GM12878 (cell line): ENCODE measurements at regions not wholly inside any gene's neighbourhood (a gene's known extent, or its start where the extent isn't known, plus 50 kb on each side); places are given as distances from the start of the nearest gene placed in this dataset.

Experiments
- ATAC-seq: fragments of 200-7000 bp; cut with Tn5 transposase; 3 replicates; pipeline ENCODE4 v1.9.1; 2020; ENCODE audit warnings: mild to moderate bottlenecking, moderate library complexity
- BruUV-seq: library from RNA; stranded (reverse); fragments of 400-500 nt; replicated peaks from 2 replicates; lab custom pipeline; 2021; lab: Mats Ljungman, UMichigan
- CTCF ChIA-PET: fragments of 300-600 bp; sonication (Branson Sonifier 250); formaldehyde crosslinking; extraction: SDS; loops from one replicate; lab custom pipeline; 2021; ENCODE audit warnings: inconsistent platforms; lab: Yijun Ruan, JAX
- POLR2A ChIA-PET: fragments of 350-600 bp; formaldehyde crosslinking; extraction: SDS; loops from one replicate; lab custom pipeline; 2021; ENCODE audit warnings: inconsistent platforms; lab: Charles Lee
- RAD21 ChIA-PET: fragments of 300-600 bp; sonication (Branson Sonifier 250); formaldehyde crosslinking; loops from one replicate; lab custom pipeline; 2023; ENCODE audit warnings: antibody characterized with exemption; ENCODE audit not compliant: unreplicated experiment; lab: Charles Lee
- SMC1A ChIA-PET: fragments of 300-600 bp; sonication (Branson Sonifier 250); formaldehyde crosslinking; loops from one replicate; lab custom pipeline; 2023; ENCODE audit not compliant: unreplicated experiment, uncharacterized antibody; lab: Charles Lee
- DNase-seq: peaks from one replicate; pipeline ENCODE4 v3.0.0-alpha.2; 2011; ENCODE audit warnings: low read depth, low spot score
- FAIRE-seq: peaks from 3 replicates; lab custom pipeline; 2011; peaks lifted over from hg19 to GRCh38; lab: Jason Lieb, UNC
- H2AFZ ChIP-seq: 2 replicates; pipeline ENCODE4 v1.6.0; 2011; ENCODE audit warnings: low read depth, low read length, control low read depth; ENCODE audit not compliant: control insufficient read depth
- H3K27ac ChIP-seq: 2 replicates; pipeline ENCODE4 v1.5.1; 2011; ENCODE audit warnings: control low read depth; ENCODE audit not compliant: control insufficient read depth, insufficient read depth
- H3K27me3 ChIP-seq, 2 experiments: replicated peaks in 1 of 2; 2 replicates each; pipeline versions ENCODE4 v1.6.0 to v1.6.1; 2011; ENCODE audit warnings: low read length in 1 of 2; ENCODE audit not compliant: control insufficient read depth in 2 of 2, insufficient read depth in 2 of 2
- H3K36me3 ChIP-seq, 2 experiments: 2 replicates each; pipeline ENCODE4 v1.5.1; 2011; ENCODE audit warnings: low read length in 1 of 2; ENCODE audit not compliant: control insufficient read depth in 2 of 2, insufficient read depth in 2 of 2
- H3K4me1 ChIP-seq: 2 replicates; pipeline ENCODE4 v1.6.1; 2011; ENCODE audit warnings: mild to moderate bottlenecking, low read length, moderate library complexity, mixed read lengths; ENCODE audit not compliant: control insufficient read depth, insufficient read depth
- H3K4me2 ChIP-seq: 2 replicates; pipeline ENCODE4 v1.6.0; 2011; ENCODE audit warnings: control low read depth; ENCODE audit not compliant: control insufficient read depth, insufficient read depth
- H3K4me3 ChIP-seq: fragments of 200-600 bp; sonication (generic); 2 replicates; pipeline ENCODE4 v1.5.1; 2016
- H3K79me2 ChIP-seq: 2 replicates; pipeline ENCODE4 v1.6.0; 2011; ENCODE audit warnings: low read length; ENCODE audit not compliant: control insufficient read depth, insufficient read depth
- H3K9ac ChIP-seq: 2 replicates; pipeline ENCODE4 v1.8.0; 2011; ENCODE audit warnings: low read length, control low read depth, mixed read lengths; ENCODE audit not compliant: control insufficient read depth, insufficient read depth
- H3K9me3 ChIP-seq: replicated peaks from 3 replicates; pipeline ENCODE4 v1.5.1; 2011; ENCODE audit warnings: mild to moderate bottlenecking, low read length; ENCODE audit not compliant: control insufficient read depth, insufficient read depth
- H4K20me1 ChIP-seq: 2 replicates; pipeline ENCODE4 v1.6.0; 2011; ENCODE audit not compliant: control insufficient read depth, insufficient read depth
- ASH2L ChIP-seq: fragments of 300-600, 200-600 bp; sonication (generic); IDR thresholded peaks from 2 replicates; pipeline ENCODE4 v1.6.1; 2017; ENCODE audit warnings: low read depth, mild to moderate bottlenecking, borderline replicate concordance
- BCL11A ChIP-seq: IDR thresholded peaks from 2 replicates; pipeline ENCODE4 v1.6.1; 2011; ENCODE audit warnings: low read depth, low read length
- NFYA ChIP-seq: IDR thresholded peaks from 2 replicates; pipeline ENCODE4 v1.6.1; 2011; ENCODE audit warnings: low read depth, mild to moderate bottlenecking, low read length, improper control_type of control experiment, borderline replicate concordance
- NRF1 ChIP-seq: conservative IDR thresholded peaks from 2 replicates; pipeline ENCODE4 v1.6.1; 2011; ENCODE audit warnings: mild to moderate bottlenecking, low read depth, low read length, improper control_type of control experiment
- PAX8 ChIP-seq: fragments of 450-650 bp; IDR thresholded peaks from 2 replicates; pipeline ENCODE4 v1.6.1; 2017; ENCODE audit warnings: mild to moderate bottlenecking, moderate library complexity
- RAD51 ChIP-seq: fragments of 450-650 bp; IDR thresholded peaks from 2 replicates; pipeline ENCODE4 v1.6.1; 2016; ENCODE audit warnings: moderate library complexity, mild to moderate bottlenecking, inconsistent platforms
- SMC3 ChIP-seq: IDR thresholded peaks from 2 replicates; pipeline ENCODE4 v1.6.1; 2011; ENCODE audit warnings: low read length, improper control_type of control experiment, borderline replicate concordance
- SUZ12 ChIP-seq: fragments of 200-600 bp; sonication (generic); IDR thresholded peaks from one replicate; pipeline ENCODE4 v1.6.1; 2018; ENCODE audit warnings: antibody characterized with exemption, mild to moderate bottlenecking; ENCODE audit not compliant: unreplicated experiment
- TCF7 ChIP-seq: IDR thresholded peaks from 2 replicates; pipeline ENCODE4 v1.6.1; 2014; ENCODE audit warnings: antibody characterized with exemption, borderline replicate concordance
- ZNF24 ChIP-seq: fragments of 450-650 bp; IDR thresholded peaks from 2 replicates; pipeline ENCODE4 v1.6.1; 2017; ENCODE audit warnings: antibody characterized with exemption, mild to moderate bottlenecking
- WGBS: methylation state at CpG from one replicate; pipeline ENCODE4 v1.1.6; 2016; ENCODE audit warnings: low lambda C conversion rate; ENCODE audit not compliant: insufficient replicate concordance, insufficient coverage; ENCODE audit errors: missing lambda C conversion rate; 5-methylcytosine and 5-hydroxymethylcytosine counted together
- in situ Hi-C: fragments of 300-500 bp; cut with MboI; formaldehyde crosslinking; loops from 9 replicates; pipeline ENCODE4 v1.14.3; 2018; ENCODE audit warnings: mixed read lengths
- intact Hi-C: fragments of 100-400 bp; cut with micrococcal nuclease; formaldehyde crosslinking; loops from one replicate; pipeline ENCODE4 v1.14.2; 2022; ENCODE audit not compliant: unreplicated experiment
- TF ChIP-seq, protein P1 (sequence below): fragments of 450-650 bp; formaldehyde crosslinking; IDR thresholded peaks from 2 replicates; pipeline ENCODE4 v1.5.0; 2022; ENCODE audit warnings: mild to moderate bottlenecking, missing genetic modification characterization
- TF ChIP-seq, protein P2 (sequence below): IDR thresholded peaks from 2 replicates; pipeline ENCODE4 v1.6.1; 2012; ENCODE audit warnings: mild to moderate bottlenecking, low read depth, low read length
- TF ChIP-seq, protein P3 (sequence below): fragments of 150-350 bp; IDR thresholded peaks from 2 replicates; pipeline ENCODE4 v1.6.1; 2016; ENCODE audit warnings: low read depth, low read length
- TF ChIP-seq, protein P4 (sequence below): IDR thresholded peaks from 2 replicates; pipeline ENCODE4 v1.6.1; 2011; ENCODE audit warnings: borderline replicate concordance, low read depth, mild to moderate bottlenecking, moderate library complexity, mixed read lengths, low read length; ENCODE audit not compliant: insufficient read depth; ENCODE audit errors: extremely low read length

DNA sequence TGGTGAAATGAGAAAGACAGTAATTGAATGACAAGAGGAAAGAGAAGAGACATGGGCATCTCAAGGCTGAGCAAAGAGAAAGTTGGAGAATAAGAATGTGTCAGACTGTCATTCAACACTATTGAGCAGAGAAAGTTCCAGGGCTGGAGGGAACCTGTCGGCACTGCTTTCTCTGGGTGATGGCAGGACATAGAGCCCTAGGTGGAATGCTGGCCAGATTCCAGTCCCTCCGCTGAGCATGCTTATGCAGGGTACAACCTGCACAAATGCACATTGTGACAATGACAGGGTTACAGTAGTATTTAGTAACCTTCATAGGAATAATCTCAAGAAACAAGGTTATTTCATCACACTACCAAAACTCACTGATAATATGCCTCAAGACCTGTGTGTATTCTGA is 582.8 kb downstream of the ADCYAP1 start:
- no TSS peak for BruUV-seq
- DNase-seq = no peak
- H3K79me2 ChIP-seq = no peaks in the 10 kb centered on the region
- no peaks in the 10 kb centered on the region for H4K20me1 ChIP-seq
- POLR2A ChIA-PET = no interaction called here
- H3K9me3 ChIP-seq = no peaks in the 10 kb centered on the region
- no peaks in the 10 kb centered on the region for H3K36me3 ChIP-seq
- no peaks in the 10 kb centered on the region for H3K27me3 ChIP-seq
- RAD21 ChIA-PET = no interaction called here
- H2AFZ ChIP-seq = no peak overlapping the region
- in situ Hi-C loops (loop anchor here (25.0 kb wide), 1 partner anchor 625 kb away; no protein-coding TSS in a partner anchor), intact Hi-C loops (no loop called here)
- no peak overlapping the region for H3K4me3 ChIP-seq
- CTCF ChIA-PET = no interaction called here
- SMC1A ChIA-PET = no interaction called here
- ATAC-seq = no peak
- H3K4me1 ChIP-seq = no peaks in the 10 kb centered on the region
- WGBS = 35% methylated on average over 2 of the region's 2 CpGs
- no peak overlapping the region for H3K27ac ChIP-seq
- H3K4me2 ChIP-seq = no peak overlapping the region
- no peak overlapping the region for H3K9ac ChIP-seq
- FAIRE-seq = no peak
- TF ChIP-seq ASH2L (no peak), NFYA (no peak), SUZ12 (no peak), PAX8 (no peak), NRF1 (no peak), SMC3 (no peak), TCF7 (no peak), RAD51 (no peak), ZNF24 (no peak), BCL11A (no peak)
- TF ChIP-seq, protein P1, sequence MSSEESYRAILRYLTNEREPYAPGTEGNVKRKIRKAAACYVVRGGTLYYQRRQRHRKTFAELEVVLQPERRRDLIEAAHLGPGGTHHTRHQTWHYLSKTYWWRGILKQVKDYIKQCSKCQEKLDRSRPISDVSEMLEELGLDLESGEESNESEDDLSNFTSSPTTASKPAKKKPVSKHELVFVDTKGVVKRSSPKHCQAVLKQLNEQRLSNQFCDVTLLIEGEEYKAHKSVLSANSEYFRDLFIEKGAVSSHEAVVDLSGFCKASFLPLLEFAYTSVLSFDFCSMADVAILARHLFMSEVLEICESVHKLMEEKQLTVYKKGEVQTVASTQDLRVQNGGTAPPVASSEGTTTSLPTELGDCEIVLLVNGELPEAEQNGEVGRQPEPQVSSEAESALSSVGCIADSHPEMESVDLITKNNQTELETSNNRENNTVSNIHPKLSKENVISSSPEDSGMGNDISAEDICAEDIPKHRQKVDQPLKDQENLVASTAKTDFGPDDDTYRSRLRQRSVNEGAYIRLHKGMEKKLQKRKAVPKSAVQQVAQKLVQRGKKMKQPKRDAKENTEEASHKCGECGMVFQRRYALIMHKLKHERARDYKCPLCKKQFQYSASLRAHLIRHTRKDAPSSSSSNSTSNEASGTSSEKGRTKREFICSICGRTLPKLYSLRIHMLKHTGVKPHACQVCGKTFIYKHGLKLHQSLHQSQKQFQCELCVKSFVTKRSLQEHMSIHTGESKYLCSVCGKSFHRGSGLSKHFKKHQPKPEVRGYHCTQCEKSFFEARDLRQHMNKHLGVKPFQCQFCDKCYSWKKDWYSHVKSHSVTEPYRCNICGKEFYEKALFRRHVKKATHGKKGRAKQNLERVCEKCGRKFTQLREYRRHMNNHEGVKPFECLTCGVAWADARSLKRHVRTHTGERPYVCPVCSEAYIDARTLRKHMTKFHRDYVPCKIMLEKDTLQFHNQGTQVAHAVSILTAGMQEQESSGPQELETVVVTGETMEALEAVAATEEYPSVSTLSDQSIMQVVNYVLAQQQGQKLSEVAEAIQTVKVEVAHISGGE (CRISPR knock-in tag) = no peak
- TF ChIP-seq, protein P2, sequence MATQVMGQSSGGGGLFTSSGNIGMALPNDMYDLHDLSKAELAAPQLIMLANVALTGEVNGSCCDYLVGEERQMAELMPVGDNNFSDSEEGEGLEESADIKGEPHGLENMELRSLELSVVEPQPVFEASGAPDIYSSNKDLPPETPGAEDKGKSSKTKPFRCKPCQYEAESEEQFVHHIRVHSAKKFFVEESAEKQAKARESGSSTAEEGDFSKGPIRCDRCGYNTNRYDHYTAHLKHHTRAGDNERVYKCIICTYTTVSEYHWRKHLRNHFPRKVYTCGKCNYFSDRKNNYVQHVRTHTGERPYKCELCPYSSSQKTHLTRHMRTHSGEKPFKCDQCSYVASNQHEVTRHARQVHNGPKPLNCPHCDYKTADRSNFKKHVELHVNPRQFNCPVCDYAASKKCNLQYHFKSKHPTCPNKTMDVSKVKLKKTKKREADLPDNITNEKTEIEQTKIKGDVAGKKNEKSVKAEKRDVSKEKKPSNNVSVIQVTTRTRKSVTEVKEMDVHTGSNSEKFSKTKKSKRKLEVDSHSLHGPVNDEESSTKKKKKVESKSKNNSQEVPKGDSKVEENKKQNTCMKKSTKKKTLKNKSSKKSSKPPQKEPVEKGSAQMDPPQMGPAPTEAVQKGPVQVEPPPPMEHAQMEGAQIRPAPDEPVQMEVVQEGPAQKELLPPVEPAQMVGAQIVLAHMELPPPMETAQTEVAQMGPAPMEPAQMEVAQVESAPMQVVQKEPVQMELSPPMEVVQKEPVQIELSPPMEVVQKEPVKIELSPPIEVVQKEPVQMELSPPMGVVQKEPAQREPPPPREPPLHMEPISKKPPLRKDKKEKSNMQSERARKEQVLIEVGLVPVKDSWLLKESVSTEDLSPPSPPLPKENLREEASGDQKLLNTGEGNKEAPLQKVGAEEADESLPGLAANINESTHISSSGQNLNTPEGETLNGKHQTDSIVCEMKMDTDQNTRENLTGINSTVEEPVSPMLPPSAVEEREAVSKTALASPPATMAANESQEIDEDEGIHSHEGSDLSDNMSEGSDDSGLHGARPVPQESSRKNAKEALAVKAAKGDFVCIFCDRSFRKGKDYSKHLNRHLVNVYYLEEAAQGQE = no peak
- TF ChIP-seq, protein P3, sequence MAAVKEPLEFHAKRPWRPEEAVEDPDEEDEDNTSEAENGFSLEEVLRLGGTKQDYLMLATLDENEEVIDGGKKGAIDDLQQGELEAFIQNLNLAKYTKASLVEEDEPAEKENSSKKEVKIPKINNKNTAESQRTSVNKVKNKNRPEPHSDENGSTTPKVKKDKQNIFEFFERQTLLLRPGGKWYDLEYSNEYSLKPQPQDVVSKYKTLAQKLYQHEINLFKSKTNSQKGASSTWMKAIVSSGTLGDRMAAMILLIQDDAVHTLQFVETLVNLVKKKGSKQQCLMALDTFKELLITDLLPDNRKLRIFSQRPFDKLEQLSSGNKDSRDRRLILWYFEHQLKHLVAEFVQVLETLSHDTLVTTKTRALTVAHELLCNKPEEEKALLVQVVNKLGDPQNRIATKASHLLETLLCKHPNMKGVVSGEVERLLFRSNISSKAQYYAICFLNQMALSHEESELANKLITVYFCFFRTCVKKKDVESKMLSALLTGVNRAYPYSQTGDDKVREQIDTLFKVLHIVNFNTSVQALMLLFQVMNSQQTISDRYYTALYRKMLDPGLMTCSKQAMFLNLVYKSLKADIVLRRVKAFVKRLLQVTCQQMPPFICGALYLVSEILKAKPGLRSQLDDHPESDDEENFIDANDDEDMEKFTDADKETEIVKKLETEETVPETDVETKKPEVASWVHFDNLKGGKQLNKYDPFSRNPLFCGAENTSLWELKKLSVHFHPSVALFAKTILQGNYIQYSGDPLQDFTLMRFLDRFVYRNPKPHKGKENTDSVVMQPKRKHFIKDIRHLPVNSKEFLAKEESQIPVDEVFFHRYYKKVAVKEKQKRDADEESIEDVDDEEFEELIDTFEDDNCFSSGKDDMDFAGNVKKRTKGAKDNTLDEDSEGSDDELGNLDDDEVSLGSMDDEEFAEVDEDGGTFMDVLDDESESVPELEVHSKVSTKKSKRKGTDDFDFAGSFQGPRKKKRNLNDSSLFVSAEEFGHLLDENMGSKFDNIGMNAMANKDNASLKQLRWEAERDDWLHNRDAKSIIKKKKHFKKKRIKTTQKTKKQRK = no peak
- TF ChIP-seq, protein P4, sequence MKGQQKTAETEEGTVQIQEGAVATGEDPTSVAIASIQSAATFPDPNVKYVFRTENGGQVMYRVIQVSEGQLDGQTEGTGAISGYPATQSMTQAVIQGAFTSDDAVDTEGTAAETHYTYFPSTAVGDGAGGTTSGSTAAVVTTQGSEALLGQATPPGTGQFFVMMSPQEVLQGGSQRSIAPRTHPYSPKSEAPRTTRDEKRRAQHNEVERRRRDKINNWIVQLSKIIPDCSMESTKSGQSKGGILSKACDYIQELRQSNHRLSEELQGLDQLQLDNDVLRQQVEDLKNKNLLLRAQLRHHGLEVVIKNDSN = no peak
